ENCODE measurements at regions not wholly inside any gene's neighbourhood (a gene's known extent, or its start where the extent isn't known, plus 50 kb on each side); places are given as distances from the start of the nearest gene placed in this dataset.

DNA sequence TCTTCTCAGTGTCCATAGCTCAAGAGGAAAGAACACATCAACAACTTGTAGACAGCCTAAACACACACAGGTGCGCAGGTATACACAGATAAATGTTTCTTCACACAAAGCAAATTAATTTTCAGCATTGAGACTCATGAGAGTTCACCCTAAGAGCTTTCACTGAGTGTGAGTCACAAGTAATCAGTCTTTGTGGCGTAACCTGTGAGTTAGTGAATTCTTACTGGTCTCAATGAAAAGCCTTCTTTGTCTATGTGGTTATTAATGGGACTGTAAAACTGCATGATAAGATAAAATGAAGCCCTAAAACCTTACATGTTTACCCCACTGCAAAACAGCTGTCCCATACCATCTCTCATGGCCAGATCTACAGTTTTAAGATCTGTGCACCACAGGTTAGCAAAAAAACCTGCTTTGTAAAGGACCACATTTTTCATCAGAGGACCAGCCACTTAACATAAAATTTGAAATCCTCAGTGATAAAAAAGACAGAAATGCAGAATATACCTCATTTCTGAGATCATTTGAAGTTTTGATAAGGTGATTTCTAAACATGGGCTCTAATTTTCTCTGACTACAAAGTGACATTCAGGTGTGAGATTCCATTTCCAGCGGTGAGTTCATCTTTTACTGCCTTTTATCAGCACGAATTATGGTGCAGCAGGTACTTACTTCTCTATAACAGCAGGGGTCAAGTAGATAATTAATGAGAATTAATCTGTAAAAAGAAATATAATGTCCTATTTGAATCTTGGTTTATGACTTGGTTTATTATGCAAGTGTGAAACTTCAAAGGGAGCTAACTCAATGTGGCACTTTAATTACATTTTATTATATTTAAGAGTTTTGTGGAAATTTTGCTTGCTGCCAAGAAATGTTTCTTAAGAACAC, 335.7 kb upstream of the PIK3R1 start:
- no peaks in the 10 kb centered on the region for H3K9me1 ChIP-seq (replicated peaks; ENCODE audit: control insufficient read depth, extremely low read depth, insufficient read depth, low read length)
- H3K4me2 ChIP-seq (ENCODE audit: insufficient read depth, low read length): no peak overlapping the region
- TF ChIP-seq, protein P1, sequence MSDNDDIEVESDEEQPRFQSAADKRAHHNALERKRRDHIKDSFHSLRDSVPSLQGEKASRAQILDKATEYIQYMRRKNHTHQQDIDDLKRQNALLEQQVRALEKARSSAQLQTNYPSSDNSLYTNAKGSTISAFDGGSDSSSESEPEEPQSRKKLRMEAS (IDR thresholded peaks at IDR 0.05; ENCODE audit: insufficient read depth, insufficient read length): no peak
- TF ChIP-seq FOS (IDR thresholded peaks at IDR 0.05; ENCODE audit: borderline replicate concordance, insufficient read depth, low read length) (no peak), JUN (IDR thresholded peaks at IDR 0.05; ENCODE audit: borderline replicate concordance, insufficient read depth, insufficient read length, low read depth) (no peak), MYC (IDR thresholded peaks at IDR 0.05; ENCODE audit: low read depth, low read length) (no peak), GATA2 (IDR thresholded peaks at IDR 0.05; ENCODE audit: insufficient read depth, insufficient read length, low read depth, low read length) (no peak), EZH2 (IDR thresholded peaks at IDR 0.05; ENCODE audit: borderline replicate concordance, low read depth, low read length, severe bottlenecking) (no peak), POLR2AphosphoS5 (IDR thresholded peaks at IDR 0.05; ENCODE audit: insufficient read depth, low read depth, low read length) (no peak), POLR2A (IDR thresholded peaks at IDR 0.05; ENCODE audit: low read depth, low read length) (no peak)
- TF ChIP-seq, protein P2, sequence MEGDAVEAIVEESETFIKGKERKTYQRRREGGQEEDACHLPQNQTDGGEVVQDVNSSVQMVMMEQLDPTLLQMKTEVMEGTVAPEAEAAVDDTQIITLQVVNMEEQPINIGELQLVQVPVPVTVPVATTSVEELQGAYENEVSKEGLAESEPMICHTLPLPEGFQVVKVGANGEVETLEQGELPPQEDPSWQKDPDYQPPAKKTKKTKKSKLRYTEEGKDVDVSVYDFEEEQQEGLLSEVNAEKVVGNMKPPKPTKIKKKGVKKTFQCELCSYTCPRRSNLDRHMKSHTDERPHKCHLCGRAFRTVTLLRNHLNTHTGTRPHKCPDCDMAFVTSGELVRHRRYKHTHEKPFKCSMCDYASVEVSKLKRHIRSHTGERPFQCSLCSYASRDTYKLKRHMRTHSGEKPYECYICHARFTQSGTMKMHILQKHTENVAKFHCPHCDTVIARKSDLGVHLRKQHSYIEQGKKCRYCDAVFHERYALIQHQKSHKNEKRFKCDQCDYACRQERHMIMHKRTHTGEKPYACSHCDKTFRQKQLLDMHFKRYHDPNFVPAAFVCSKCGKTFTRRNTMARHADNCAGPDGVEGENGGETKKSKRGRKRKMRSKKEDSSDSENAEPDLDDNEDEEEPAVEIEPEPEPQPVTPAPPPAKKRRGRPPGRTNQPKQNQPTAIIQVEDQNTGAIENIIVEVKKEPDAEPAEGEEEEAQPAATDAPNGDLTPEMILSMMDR (IDR thresholded peaks at IDR 0.05; ENCODE audit: extremely low read depth in 1 of 2, insufficient read depth in 1 of 2, low read depth in 1 of 2, low read length in 2 of 2): no peak
- ChIA-PET CTCF (interaction anchor here (1.2 kb wide), 1 partner anchor 22 kb away, joined by 4 read pairs; no protein-coding TSS in a partner anchor), POLR2A (no interaction called here)
- dilution Hi-C loops (cut with MboI; ENCODE audit: extremely low pct_ligation_motif_present, low sequenced_read_pairs) (no loop called here), intact Hi-C loops (cut with micrococcal nuclease) (no loop called here)
- no peak overlapping the region for H3K9ac ChIP-seq (replicated peaks; ENCODE audit: extremely low read depth, insufficient read depth, low read length)
- no TSS peak for BruUV-seq (replicated peaks)
- H3K27me3 ChIP-seq (ENCODE audit: control insufficient read depth in 2 of 2, insufficient read depth in 2 of 2, low read length in 2 of 2): no peaks in the 10 kb centered on the region
- no peak overlapping the region for H3K4me3 ChIP-seq (replicated peaks in 1 of 3; ENCODE audit: insufficient read depth in 1 of 3, low read depth in 1 of 3, low read length in 3 of 3)
- FAIRE-seq: no peak
- H4K20me1 ChIP-seq (replicated peaks; ENCODE audit: control insufficient read depth, extremely low read depth, insufficient read depth, low read length): no peaks in the 10 kb centered on the region
- no peak overlapping the region for H2AFZ ChIP-seq (ENCODE audit: low read depth, low read length)
- no peaks in the 10 kb centered on the region for H3K79me2 ChIP-seq (ENCODE audit: control insufficient read depth, insufficient read depth, low read length)
- no peak overlapping the region for H3K27ac ChIP-seq (ENCODE audit: insufficient read depth, low read depth, low read length)
- DNase-seq (ENCODE audit: low read depth, low spot score): no peak
- no peaks in the 10 kb centered on the region for H3K36me3 ChIP-seq (ENCODE audit: control insufficient read depth in 2 of 2, extremely low read depth in 1 of 2, insufficient read depth in 2 of 2, low read length in 2 of 2)
- no peaks in the 10 kb centered on the region for H3K9me3 ChIP-seq (replicated peaks; ENCODE audit: control insufficient read depth, insufficient read depth, low read length)
- no peaks in the 10 kb centered on the region for H3K4me1 ChIP-seq (ENCODE audit: control insufficient read depth, extremely low read depth, insufficient read depth, low read length)

Data from endothelial cell of umbilical vein (primary cell).